Endothelial cell of umbilical vein (primary cell): ENCODE measurements at regions not wholly inside any gene's neighbourhood (a gene's known extent, or its start where the extent isn't known, plus 50 kb on each side); places are given as distances from the start of the nearest gene placed in this dataset.

Experiments used
- BruUV-seq: library from RNA; stranded (reverse); fragments of 400-500 nt; replicated peaks from 2 replicates; lab custom pipeline; 2021; lab: Mats Ljungman, UMichigan
- CTCF ChIA-PET: fragments of 300-600, 350-600 bp; sonication (Branson Sonifier 250); formaldehyde crosslinking; loops from one replicate; lab custom pipeline; 2021; ENCODE audit warnings: antibody characterized with exemption, inconsistent platforms; lab: Charles Lee
- POLR2A ChIA-PET: fragments of 300-600, 350-600 bp; sonication (Branson Sonifier 250); formaldehyde crosslinking; loops from one replicate; lab custom pipeline; 2021; ENCODE audit warnings: antibody characterized with exemption, inconsistent platforms; lab: Charles Lee
- DNase-seq: peaks from one replicate; pipeline ENCODE4 v3.0.0-alpha.2; 2011; ENCODE audit warnings: low read depth, low spot score
- FAIRE-seq: peaks from 2 replicates; lab custom pipeline; 2011; peaks lifted over from hg19 to GRCh38; lab: Jason Lieb, UNC
- H2AFZ ChIP-seq: 2 replicates; pipeline ENCODE4 v1.6.0; 2012; ENCODE audit warnings: low read depth, low read length, control low read depth, inconsistent platforms
- H3K27ac ChIP-seq: 2 replicates; pipeline ENCODE4 v1.5.1; 2011; ENCODE audit warnings: low read depth, mild to moderate bottlenecking, control low read depth, low read length, moderate library complexity; ENCODE audit not compliant: insufficient read depth
- H3K27me3 ChIP-seq, 2 experiments: 2 replicates each; pipeline versions ENCODE4 v1.6.0 to v1.6.1; 2011; ENCODE audit warnings: low read length in 2 of 2, mixed read lengths in 1 of 2; ENCODE audit not compliant: control insufficient read depth in 2 of 2, insufficient read depth in 2 of 2
- H3K36me3 ChIP-seq, 2 experiments: 2 replicates in 1 of 2; 3 replicates in 1 of 2; pipeline ENCODE4 v1.5.1; 2011; ENCODE audit warnings: low read length in 2 of 2, mild to moderate bottlenecking in 1 of 2, moderate library complexity in 1 of 2; ENCODE audit not compliant: control insufficient read depth in 2 of 2, insufficient read depth in 2 of 2; ENCODE audit errors: extremely low read depth in 1 of 2
- H3K4me1 ChIP-seq: 3 replicates; pipeline ENCODE4 v1.5.1; 2011; ENCODE audit warnings: mild to moderate bottlenecking, low read length; ENCODE audit not compliant: control insufficient read depth, insufficient read depth; ENCODE audit errors: extremely low read depth
- H3K4me2 ChIP-seq: 2 replicates; pipeline ENCODE4 v1.6.1; 2011; ENCODE audit warnings: low read length, control low read depth, mixed read lengths; ENCODE audit not compliant: insufficient read depth
- H3K4me3 ChIP-seq, 3 experiments: fragments of 200-600 bp in 1 of 3; sonication (generic), shearing (Covaris generic) in 1 of 3; replicated peaks in 1 of 3; 2 replicates each; pipeline ENCODE4 v1.5.1; 2011 to 2016; ENCODE audit warnings: control low read depth in 3 of 3, low read length in 3 of 3, mild to moderate bottlenecking in 2 of 3, inconsistent platforms in 1 of 3, low read depth in 1 of 3, moderate library complexity in 1 of 3; ENCODE audit not compliant: insufficient read depth in 1 of 3
- H3K79me2 ChIP-seq: 2 replicates; pipeline ENCODE4 v1.6.0; 2012; ENCODE audit warnings: low read length, inconsistent platforms; ENCODE audit not compliant: control insufficient read depth, insufficient read depth
- H3K9ac ChIP-seq: replicated peaks from 2 replicates; pipeline ENCODE3; 2011; ENCODE audit warnings: low read length, control low read depth; ENCODE audit not compliant: insufficient read depth; ENCODE audit errors: extremely low read depth
- H3K9me1 ChIP-seq: replicated peaks from 3 replicates; pipeline ENCODE4 v1.6.0; 2011; ENCODE audit warnings: mild to moderate bottlenecking, low read length; ENCODE audit not compliant: control insufficient read depth, insufficient read depth; ENCODE audit errors: extremely low read depth
- H3K9me3 ChIP-seq: replicated peaks from 2 replicates; pipeline ENCODE4 v1.5.1; 2012; ENCODE audit warnings: low read length, inconsistent platforms; ENCODE audit not compliant: control insufficient read depth, insufficient read depth
- H4K20me1 ChIP-seq: replicated peaks from 2 replicates; pipeline ENCODE3; 2011; ENCODE audit warnings: mild to moderate bottlenecking, low read length; ENCODE audit not compliant: control insufficient read depth, insufficient read depth; ENCODE audit errors: extremely low read depth
- EZH2 ChIP-seq: IDR thresholded peaks from 2 replicates; pipeline ENCODE4 v1.6.1; 2012; ENCODE audit warnings: borderline replicate concordance, low read depth, mild to moderate bottlenecking, moderate library complexity, low read length, inconsistent platforms; ENCODE audit not compliant: severe bottlenecking
- FOS ChIP-seq: IDR thresholded peaks from 2 replicates; pipeline ENCODE4 v1.6.1; 2011; ENCODE audit warnings: mild to moderate bottlenecking, low read length, moderate library complexity, borderline replicate concordance; ENCODE audit not compliant: insufficient read depth
- JUN ChIP-seq: IDR thresholded peaks from 2 replicates; pipeline ENCODE4 v1.6.1; 2011; ENCODE audit warnings: borderline replicate concordance, low read depth; ENCODE audit not compliant: insufficient read length, insufficient read depth
- POLR2A ChIP-seq: IDR thresholded peaks from 2 replicates; pipeline ENCODE4 v1.6.1; 2012; ENCODE audit warnings: low read depth, mild to moderate bottlenecking, control low read depth, low read length
- dilution Hi-C: fragments of 300-500 bp; cut with MboI; formaldehyde crosslinking; loops from one replicate; pipeline ENCODE4 v1.15.0; 2019; ENCODE audit warnings: low sequenced_read_pairs; ENCODE audit not compliant: extremely low pct_ligation_motif_present
- intact Hi-C: fragments of 100-400 bp; cut with micrococcal nuclease; formaldehyde crosslinking; loops from one replicate; pipeline ENCODE4 v1.10.0; 2022

DNA sequence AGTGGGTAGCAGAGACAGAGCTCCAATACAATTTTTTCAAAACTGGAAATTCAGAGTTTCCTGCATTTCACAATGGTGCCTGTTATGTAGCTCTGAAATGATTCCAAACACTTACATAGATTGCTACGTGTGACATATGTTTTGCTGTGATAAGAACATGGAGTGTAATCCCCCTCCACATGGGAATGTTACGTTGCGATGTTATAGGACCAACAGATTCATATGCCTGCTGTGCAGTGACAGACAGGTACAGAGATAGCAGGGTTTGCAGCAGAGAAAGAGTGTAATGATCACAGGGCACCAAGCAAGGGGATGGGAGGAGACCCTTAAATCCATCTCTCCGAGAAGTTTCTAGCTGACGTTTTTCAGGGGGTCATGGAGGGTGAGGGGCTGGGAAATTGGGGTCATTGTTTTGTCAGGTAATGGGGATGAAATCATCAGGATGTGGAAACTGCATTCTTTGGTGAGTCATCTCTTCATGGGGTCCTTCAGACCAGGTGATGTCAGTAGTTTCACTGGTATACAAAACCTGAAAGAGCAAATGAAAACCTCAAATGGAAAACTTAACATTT lies 76.6 kb upstream of the OSBPL8 start:
- Histone ChIP-seq H3K27ac (no peak overlapping the region), H3K4me2 (no peak overlapping the region), H3K4me3 (no peak overlapping the region), H3K9ac (no peak overlapping the region), H3K9me1 (no peaks in the 10 kb centered on the region), H3K27me3 (no peaks in the 10 kb centered on the region), H2AFZ (peak overlapping the region; percentile 77), H3K79me2 (no peaks in the 10 kb centered on the region), H3K36me3 (no peaks in the 10 kb centered on the region), H3K4me1 (peaks cover 8% of the 10 kb centered on the region), H3K9me3 (no peaks in the 10 kb centered on the region), H4K20me1 (no peaks in the 10 kb centered on the region)
- ChIA-PET CTCF (interaction anchor here (1.3 to 2.0 kb wide), 6 partner anchors 10 to 375 kb away, joined by 3 to 8 read pairs (median 6); no protein-coding TSS in a partner anchor), POLR2A (no interaction called here)
- no peak for FAIRE-seq
- peak; percentile 22 for DNase-seq
- intact Hi-C loops = no loop called here
- BruUV-seq = no TSS peak
- TF ChIP-seq JUN = peak; percentile 42
- peak; percentile 50 for TF ChIP-seq FOS
- no peak for TF ChIP-seq POLR2A
- dilution Hi-C loops = no loop called here

DNA sequence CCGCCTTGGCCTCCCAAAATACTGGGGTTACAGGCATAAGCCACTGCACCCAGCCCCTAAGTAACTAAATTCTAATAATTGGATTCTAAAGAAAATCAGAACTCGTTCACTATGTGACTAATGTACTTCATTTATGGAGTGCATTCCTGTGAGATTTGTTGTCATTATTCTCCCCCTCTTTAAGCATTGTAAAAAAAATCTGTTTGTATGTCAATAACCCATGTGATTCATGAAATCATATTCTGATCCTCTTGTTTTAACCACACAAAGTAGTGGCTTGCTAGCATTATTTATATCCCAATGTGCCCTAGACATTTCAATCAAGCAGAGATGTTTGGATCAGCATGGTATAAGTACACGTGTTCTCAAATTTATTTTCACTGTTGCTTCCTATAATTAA lies 78.2 kb upstream of the OSBPL8 start:
- H3K36me3 ChIP-seq = no peaks in the 10 kb centered on the region
- ChIA-PET CTCF (no interaction called here), POLR2A (no interaction called here)
- no peak overlapping the region for H3K27ac ChIP-seq
- peaks cover 8% of the 10 kb centered on the region for H3K4me1 ChIP-seq
- H3K9ac ChIP-seq = no peak overlapping the region
- FAIRE-seq (no peak), DNase-seq (no peak)
- H3K9me3 ChIP-seq = no peaks in the 10 kb centered on the region
- H4K20me1 ChIP-seq = no peaks in the 10 kb centered on the region
- H2AFZ ChIP-seq = no peak overlapping the region
- TF ChIP-seq FOS (peak; percentile 7), EZH2 (no peak)
- intact Hi-C loops (no loop called here), dilution Hi-C loops (no loop called here)
- no peaks in the 10 kb centered on the region for H3K27me3 ChIP-seq
- H3K4me3 ChIP-seq = no peak overlapping the region
- H3K79me2 ChIP-seq = no peaks in the 10 kb centered on the region
- BruUV-seq = no TSS peak
- no peaks in the 10 kb centered on the region for H3K9me1 ChIP-seq
- no peak overlapping the region for H3K4me2 ChIP-seq
